MM.1S (cell line): ENCODE measurements at regions not wholly inside any gene's neighbourhood (a gene's known extent, or its start where the extent isn't known, plus 50 kb on each side); places are given as distances from the start of the nearest gene placed in this dataset.
A peak's percentile ranks its signal among the peaks of the same experiment; 100 is the strongest.

Source experiments
- DNase-seq: peaks from one replicate; pipeline ENCODE4 v3.0.0-alpha.2; 2015
- H2AFZ ChIP-seq: fragments of 300-600 bp; sonication (generic); 2 replicates; pipeline ENCODE4 v1.6.0; 2016; ENCODE audit warnings: antibody characterized with exemption, low read length
- H3F3A ChIP-seq: fragments of 300-600 bp; sonication (generic); 2 replicates; pipeline ENCODE4 v1.6.1; 2016; ENCODE audit warnings: mild to moderate bottlenecking, antibody characterized with exemption, low read length, moderate library complexity, mixed read lengths; ENCODE audit not compliant: insufficient read depth
- H3K27ac ChIP-seq: fragments of 300-600 bp; sonication (generic); 2 replicates; pipeline ENCODE4 v1.5.1; 2016; ENCODE audit warnings: mild to moderate bottlenecking, low read length
- H3K27me3 ChIP-seq: fragments of 300-600 bp; sonication (generic); replicated peaks from 2 replicates; pipeline ENCODE4 v1.6.0; 2016; ENCODE audit warnings: low read length; ENCODE audit not compliant: insufficient read depth
- H3K36me3 ChIP-seq: fragments of 300-600 bp; sonication (generic); replicated peaks from 2 replicates; pipeline ENCODE4 v1.6.1; 2016; ENCODE audit warnings: mild to moderate bottlenecking, low read length, mixed read lengths; ENCODE audit not compliant: insufficient read depth
- H3K4me1 ChIP-seq: fragments of 300-600 bp; sonication (generic); 2 replicates; pipeline ENCODE4 v1.6.1; 2016; ENCODE audit warnings: low read length, mixed read lengths
- H3K4me2 ChIP-seq: fragments of 300-600 bp; sonication (generic); 2 replicates; pipeline ENCODE4 v1.6.0; 2016; ENCODE audit warnings: low read depth, low read length
- H3K4me3 ChIP-seq: fragments of 300-600 bp; sonication (generic); 2 replicates; pipeline ENCODE4 v1.5.1; 2016; ENCODE audit warnings: low read length, mixed read lengths
- H3K79me2 ChIP-seq: fragments of 300-600 bp; sonication (generic); 2 replicates; pipeline ENCODE4 v1.6.1; 2016; ENCODE audit warnings: mixed run types, low read length, mixed read lengths
- H3K9ac ChIP-seq: fragments of 300-600 bp; sonication (generic); 2 replicates; pipeline ENCODE4 v1.6.1; 2016; ENCODE audit warnings: low read length, mixed read lengths
- H3K9me2 ChIP-seq: fragments of 300-600 bp; sonication (generic); replicated peaks from 2 replicates; pipeline ENCODE4 v1.6.1; 2016; ENCODE audit warnings: mild to moderate bottlenecking, low read length, mixed read lengths; ENCODE audit not compliant: insufficient read depth
- H3K9me3 ChIP-seq: fragments of 300-600 bp; sonication (generic); replicated peaks from 2 replicates; pipeline ENCODE4 v1.6.1; 2016; ENCODE audit warnings: mild to moderate bottlenecking, low read length, mixed read lengths; ENCODE audit not compliant: insufficient read depth
- H4K20me1 ChIP-seq: fragments of 300-600 bp; sonication (generic); 2 replicates; pipeline ENCODE4 v1.6.1; 2016; ENCODE audit warnings: mild to moderate bottlenecking, low read length, moderate library complexity, mixed read lengths; ENCODE audit not compliant: insufficient read depth
- CTCF ChIP-seq: fragments of 300-600 bp; sonication (generic); IDR thresholded peaks from 2 replicates; pipeline ENCODE4 v1.5.1; 2016; ENCODE audit warnings: antibody characterized with exemption, low read length, mixed read lengths
- EZH2 ChIP-seq: fragments of 300-600 bp; sonication (generic); optimal IDR thresholded peaks from 2 replicates; pipeline ENCODE3; 2017; ENCODE audit warnings: low read depth, mild to moderate bottlenecking, antibody characterized with exemption, low read length, mixed read lengths
- EZH2phosphoT487 ChIP-seq: fragments of 300-600 bp; sonication (generic); IDR thresholded peaks from 2 replicates; pipeline ENCODE4 v1.6.1; 2018; ENCODE audit warnings: antibody characterized with exemption, low read length

DNA sequence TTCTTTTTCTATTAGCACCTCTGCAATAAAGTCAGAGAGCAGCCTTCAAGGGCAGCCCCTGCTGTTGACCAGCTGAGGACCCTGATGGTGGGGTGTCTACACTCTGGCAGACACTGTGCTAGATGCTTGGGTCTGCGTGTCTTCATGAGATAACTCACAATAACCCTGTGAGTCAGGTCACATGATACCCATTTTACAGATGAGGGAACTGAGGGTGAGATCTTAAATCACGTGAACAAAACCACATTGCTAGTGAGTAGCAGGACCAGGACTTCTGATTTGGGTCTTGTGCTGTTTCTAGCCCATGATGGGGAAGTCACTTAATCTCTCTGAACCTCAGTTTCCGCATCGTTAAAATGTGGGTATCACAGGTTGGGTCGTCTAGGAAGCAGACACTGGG is 118.5 kb upstream of the LIPC start:
- Histone ChIP-seq H3K27me3 (no peaks in the 10 kb centered on the region), H3K4me3 (no peak overlapping the region), H3K9me2 (no peaks in the 10 kb centered on the region), H3K4me2 (no peak overlapping the region), H3K9me3 (no peaks in the 10 kb centered on the region), H2AFZ (no peak overlapping the region), H4K20me1 (no peaks in the 10 kb centered on the region), H3K79me2 (no peaks in the 10 kb centered on the region), H3F3A (no peaks in the 10 kb centered on the region), H3K9ac (no peak overlapping the region), H3K4me1 (peaks cover 22% of the 10 kb centered on the region), H3K36me3 (no peaks in the 10 kb centered on the region), H3K27ac (no peak overlapping the region)
- no peak for DNase-seq
- TF ChIP-seq EZH2 (no peak), EZH2phosphoT487 (no peak), CTCF (no peak)

DNA sequence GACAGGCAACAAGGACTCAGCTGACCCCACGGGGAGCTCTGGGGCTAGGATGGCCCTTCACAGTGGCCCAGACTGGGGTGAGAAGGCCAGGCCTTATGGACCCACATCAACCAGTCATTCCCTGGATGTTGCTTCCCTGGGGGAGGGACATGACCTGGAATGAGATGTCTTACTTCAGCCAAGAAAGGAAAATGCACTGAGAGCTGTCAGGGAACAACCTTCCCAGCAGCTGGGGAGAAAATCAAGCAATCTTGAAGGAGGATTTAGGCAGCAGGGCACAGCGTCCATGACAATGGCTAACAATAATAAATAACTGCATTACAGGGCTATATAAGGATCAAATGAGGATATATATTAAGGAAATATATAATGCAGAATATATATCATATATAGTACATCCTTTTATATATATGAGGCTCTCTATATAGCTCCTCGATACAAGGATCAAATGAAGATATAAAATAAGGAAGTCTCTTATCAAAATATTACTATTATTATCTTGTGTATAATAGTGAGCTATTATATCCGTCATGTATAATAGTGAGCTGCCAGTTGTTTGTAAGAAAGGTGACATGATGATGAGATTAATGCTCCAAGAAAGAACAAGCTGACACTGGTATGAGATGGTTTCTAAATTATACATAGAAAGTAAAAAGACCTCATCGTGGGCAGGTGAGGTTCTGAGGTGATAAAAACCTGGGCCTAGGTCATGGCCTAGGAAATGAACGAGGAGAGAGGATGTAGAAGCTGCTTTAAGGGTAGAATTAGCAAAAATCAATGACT is 117.8 kb upstream of the LIPC start:
- Histone ChIP-seq H3K79me2 (no peaks in the 10 kb centered on the region), H3K9me3 (no peaks in the 10 kb centered on the region), H3K4me2 (no peak overlapping the region), H3K9me2 (no peaks in the 10 kb centered on the region), H2AFZ (0 out of 2 replicates have a peak overlapping the region, but pooled peaks have one; percentile 22), H3K4me3 (no peak overlapping the region), H3K4me1 (peaks cover 22% of the 10 kb centered on the region), H3K36me3 (no peaks in the 10 kb centered on the region), H3F3A (no peaks in the 10 kb centered on the region), H4K20me1 (no peaks in the 10 kb centered on the region), H3K27ac (no peak overlapping the region), H3K27me3 (no peaks in the 10 kb centered on the region), H3K9ac (no peak overlapping the region)
- no peak for DNase-seq
- TF ChIP-seq EZH2phosphoT487 (no peak), EZH2 (no peak), CTCF (no peak)

GRCh38 chr15:58314593-58315216 is 117.1 kb upstream of the LIPC start:
- Histone ChIP-seq H3K4me2 (no peak overlapping the region), H3K4me3 (no peak overlapping the region), H3K4me1 (peaks cover 22% of the 10 kb centered on the region)

More at GRCh38 chr15:58314593-58315216, 117.1 kb upstream of the LIPC start:
- Histone ChIP-seq H3K36me3 (no peaks in the 10 kb centered on the region), H3K9ac (no peak overlapping the region), H2AFZ (0 out of 2 replicates have a peak overlapping the region, but pooled peaks have one; percentile 22), H3K27me3 (no peaks in the 10 kb centered on the region), H3F3A (no peaks in the 10 kb centered on the region), H3K9me3 (no peaks in the 10 kb centered on the region), H3K9me2 (no peaks in the 10 kb centered on the region), H4K20me1 (no peaks in the 10 kb centered on the region), H3K27ac (no peak overlapping the region), H3K79me2 (no peaks in the 10 kb centered on the region)
- DNase-seq: no peak
- no peak for TF ChIP-seq CTCF
- no peak for TF ChIP-seq EZH2
- no peak for TF ChIP-seq EZH2phosphoT487
